Superior temporal gyrus (tissue), 1 donor: ENCODE measurements at regions not wholly inside any gene's neighbourhood (a gene's known extent, or its start where the extent isn't known, plus 50 kb on each side); places are given as distances from the start of the nearest gene placed in this dataset.
A peak's percentile ranks its signal among the peaks of the same experiment; 100 is the strongest.

Experiments
- DNase-seq: peaks from one replicate; pipeline ENCODE4 v3.0.0-alpha.2; 2016; ENCODE audit errors: extremely low spot score

DNA sequence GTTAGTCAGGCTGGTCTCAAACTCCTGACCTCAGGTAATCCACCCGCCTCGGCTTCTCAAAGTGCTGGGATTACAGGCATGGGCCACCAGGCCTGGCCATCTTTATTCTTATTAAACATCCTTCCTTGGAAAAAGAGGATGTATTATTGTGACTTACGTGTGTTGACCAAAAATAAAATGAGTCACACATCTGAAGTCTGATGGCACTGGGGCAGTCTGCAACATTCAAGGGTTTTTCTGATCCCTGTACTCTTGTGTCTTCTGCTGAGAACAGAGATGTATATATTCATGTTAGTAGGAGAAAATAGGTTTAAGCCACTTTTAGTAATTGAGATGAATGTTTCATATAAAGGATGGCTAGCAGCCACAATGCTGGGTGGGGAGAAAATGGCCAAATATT is 129.9 kb upstream of the RIPOR2 start:
- no peak for DNase-seq

DNA sequence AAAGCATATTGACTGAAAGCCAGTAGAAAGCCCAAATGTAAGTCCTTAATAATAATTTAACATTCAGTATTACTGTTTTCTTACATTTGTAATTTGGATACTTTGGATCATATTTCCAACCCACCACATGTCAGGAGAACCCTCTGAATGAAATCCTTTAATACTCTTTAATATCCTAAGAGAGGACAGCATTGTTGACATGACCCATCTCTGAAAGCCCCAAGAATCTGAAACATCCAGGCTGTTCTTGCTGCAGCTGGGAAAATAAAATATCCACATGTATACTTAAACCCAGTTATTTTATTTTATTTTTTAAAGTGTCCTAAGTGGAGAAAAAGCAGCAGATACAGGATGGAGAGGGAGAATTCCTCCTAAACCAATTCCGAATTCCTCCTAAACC is 130.8 kb upstream of the RIPOR2 start:
- DNase-seq: no peak

DNA sequence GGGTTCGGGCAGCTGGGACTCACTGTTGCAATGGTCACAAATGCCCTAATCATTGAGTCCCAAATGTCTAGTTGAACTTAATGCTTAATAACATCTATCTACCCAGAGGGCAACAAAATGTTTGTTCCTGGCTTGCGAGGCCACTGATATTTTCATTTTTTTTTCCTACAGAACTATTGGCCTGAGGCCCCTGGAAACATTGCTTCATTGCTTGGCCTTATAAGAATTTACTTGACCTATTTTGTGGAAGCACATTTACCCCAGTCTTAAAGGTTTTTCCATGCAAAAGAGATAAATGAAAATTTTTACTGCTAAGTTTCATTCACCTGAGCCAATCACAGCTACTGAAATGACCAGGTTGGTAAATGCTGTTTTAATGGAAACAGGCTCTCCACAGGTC is 133.1 kb upstream of the RIPOR2 start:
- no peak for DNase-seq

DNA sequence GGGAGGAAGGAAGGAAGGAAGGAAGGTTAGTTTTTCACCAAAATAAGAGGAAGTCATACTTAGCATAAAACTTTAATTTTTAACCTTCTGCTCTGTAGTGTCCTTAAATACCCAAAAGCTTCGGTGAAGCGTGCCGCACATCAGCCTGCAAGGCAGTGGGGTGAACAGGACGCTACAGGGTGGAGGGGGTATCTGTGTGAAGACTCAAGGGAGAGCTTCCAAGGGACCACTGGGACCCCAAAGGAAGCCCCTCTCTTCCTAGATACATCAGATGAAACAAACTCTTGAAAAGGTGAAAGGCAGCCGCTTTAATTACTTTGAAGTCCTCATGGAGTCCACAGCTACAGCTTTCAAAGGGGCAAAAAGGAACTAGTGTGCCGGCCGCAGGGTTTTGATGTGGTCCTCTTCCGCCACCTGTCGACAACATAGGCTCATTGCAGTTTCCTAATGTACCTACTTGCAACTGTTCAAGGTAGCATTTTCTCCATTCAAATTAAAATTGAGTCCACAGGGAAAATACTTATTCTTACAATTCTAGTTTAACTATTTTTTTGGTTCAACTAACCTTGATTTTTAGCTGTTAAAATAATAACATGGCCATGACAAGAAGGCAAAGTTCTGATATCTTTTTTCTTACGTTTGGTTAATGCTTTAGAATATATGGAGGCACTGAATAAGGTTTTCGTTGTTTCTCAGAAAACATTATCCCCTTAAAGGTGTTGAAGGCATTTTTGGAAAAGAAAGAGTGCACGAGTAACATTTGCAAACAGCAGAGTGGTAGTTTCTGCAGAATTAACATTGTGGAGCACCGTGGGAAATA is 135.0 kb upstream of the RIPOR2 start:
- DNase-seq: peak; percentile 94

DNA sequence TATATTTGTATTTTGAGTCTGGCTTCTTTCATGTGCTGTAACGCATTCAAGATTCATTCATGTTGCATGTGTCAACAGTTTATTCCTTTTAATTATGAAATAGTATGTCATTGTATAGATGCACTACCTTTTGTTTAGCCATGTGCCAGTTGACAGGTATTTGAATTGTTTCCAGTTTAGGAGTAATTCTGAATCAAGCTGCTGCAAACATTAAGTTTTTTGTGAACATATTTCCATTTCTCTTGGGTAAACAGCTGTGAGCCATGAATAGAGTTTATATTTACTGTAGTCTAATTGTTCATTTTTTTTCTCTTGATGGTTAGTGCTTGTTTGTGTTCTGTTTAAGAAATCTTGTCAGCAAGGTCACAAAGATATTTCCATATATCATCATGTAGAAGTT is 142.4 kb upstream of the RIPOR2 start:
- DNase-seq: no peak

DNA sequence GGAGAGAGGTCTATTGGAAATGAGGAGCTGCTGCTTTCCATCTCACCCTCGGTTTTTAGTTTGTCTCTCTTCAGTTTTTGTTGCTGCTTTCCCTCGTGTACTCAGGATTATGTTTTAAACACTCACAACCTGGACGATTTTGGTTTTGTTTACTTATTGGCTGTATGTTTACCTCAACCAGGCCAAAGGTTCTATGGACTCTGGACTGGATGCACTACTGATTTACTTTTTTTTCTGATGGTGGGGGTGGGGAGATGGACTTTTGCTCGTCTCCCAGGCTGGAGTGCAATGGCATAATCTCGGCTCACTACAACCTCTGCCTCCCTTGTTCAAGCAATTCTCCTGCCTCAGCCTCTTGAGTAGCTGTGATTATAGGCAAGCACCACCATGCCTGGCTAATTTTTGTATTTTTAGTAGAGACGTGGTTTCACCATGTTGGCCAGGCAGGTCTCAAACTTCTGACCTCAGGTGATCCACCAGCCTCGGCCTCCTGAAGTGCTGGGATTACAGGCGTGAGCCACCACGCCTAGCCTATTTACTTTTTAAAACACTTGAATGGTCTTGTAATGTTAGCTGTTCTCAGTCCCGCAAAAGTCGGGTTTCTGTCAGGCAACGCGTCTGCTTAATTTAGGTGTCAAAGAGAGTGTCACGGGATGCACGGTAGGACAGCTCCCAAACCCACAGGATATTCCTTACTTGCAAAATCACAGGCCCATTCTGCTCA is 148.2 kb upstream of the RIPOR2 start:
- DNase-seq: no peak

DNA sequence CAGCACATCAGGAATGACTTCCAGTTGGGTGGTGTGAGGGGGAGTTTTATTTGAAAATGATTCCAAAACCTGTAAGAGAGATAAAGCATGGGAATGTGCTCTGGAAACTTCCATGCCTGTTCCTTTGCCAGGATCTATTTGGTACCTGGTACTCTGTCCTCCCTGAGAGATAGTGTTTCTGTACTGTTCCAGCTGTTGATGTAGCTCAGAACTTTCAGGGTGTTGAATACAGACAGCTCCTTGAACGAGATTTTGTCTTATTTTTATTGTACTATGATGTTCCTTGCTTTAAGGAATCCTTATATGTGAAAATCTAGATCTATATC is 148.7 kb upstream of the RIPOR2 start:
- no peak for DNase-seq

DNA sequence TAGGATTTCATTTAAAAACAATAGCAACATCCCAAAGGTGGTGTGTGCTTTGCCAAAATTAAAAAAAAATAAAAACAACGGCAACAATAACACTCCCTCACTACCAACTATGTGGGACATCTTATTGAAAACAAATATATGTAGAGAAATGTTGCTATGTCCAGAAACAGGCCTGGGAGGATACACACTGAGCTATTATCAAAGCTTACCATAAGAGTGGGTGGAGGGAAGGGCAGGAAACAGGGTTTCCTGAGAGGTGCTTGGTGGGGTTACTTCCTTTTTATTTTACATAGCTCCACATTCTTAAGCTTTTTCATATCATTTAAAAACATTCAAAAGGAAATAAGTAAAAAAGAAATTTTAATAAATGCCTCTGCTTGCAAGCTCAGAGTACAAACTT is 150.0 kb upstream of the RIPOR2 start:
- no peak for DNase-seq

DNA sequence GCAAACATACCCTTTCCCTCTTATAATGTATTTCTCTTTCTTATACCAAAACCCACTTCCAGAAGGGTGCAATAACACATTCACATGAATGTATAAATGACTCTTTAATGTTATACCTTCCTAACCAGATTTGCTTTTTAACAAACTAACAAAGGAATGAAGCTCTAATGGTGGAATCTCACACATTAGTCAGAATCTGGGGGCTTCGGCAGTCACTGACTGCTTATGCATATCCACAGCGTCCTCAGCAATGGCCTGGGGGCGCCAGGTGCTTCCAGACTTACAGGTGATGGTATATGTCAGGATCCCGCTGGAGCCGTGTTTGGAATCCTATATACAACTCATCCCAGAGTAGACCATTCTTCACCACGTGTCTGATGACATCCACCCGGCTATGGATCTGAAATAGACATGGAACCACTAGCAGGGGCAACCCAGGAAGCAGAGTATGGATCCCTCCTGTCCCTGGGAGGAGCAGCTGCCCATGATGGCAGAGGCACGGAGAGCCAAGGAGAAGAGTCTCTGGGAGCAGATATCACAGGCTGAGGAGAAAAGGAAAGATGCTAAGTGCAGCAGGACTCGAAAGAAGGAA is 150.8 kb upstream of the RIPOR2 start:
- no peak for DNase-seq

DNA sequence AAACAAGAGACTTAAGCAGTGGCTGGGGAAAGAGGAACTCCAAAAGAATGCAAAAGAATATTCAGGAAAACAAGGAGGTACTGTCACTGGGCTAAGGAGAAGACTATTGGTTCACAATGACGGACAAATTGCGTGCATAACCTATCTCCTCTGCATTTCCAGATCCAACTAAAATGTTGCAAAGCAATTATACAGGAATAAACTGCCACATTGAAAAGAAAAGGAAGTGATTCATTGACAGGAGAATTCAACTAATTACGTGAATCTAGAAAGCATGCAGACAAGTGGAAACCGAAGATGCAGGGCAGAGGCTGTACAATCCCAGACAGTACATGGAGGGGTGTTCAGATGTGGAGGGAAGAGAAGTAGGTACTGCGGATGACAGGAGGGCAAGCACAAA is 152.8 kb upstream of the RIPOR2 start:
- DNase-seq: no peak

DNA sequence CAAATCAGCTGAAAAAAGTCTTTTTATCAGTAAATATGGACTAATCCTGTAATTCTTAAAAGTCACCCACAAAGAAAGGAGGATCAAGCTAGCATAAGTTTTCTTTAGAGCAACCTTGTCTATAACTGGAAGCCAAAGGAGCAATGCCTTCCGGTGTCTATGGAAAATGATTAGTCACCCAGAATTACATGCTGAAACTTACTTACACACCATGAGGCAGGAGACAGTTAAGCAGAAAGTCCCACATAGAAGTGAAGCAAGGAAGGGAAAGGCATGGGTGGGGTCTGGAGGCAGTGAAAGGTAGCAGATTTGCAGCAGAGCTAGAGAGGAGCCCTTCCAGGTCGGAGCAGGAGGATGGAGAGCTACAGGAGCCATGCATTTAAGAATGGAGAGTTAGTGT is 153.7 kb upstream of the RIPOR2 start:
- no peak for DNase-seq

DNA sequence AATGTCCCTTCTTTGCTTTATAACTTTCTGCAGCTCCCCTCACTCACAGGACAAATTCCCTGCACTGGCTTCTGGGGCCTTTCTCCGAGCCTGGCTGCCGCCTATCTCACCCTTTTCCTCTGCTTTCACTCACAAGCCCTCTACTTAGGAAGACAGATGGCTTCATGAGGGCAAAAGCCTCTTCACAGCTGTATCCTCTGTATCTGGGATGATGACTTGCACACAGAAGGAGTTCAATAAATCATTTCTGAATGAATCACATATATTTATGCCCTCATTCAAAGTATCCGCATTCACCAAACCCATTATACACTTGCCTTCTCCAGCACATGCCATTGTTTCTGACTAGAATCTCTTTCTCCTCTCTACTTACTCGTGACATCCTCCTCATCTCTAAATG is 159.0 kb upstream of the RIPOR2 start:
- no peak for DNase-seq

DNA sequence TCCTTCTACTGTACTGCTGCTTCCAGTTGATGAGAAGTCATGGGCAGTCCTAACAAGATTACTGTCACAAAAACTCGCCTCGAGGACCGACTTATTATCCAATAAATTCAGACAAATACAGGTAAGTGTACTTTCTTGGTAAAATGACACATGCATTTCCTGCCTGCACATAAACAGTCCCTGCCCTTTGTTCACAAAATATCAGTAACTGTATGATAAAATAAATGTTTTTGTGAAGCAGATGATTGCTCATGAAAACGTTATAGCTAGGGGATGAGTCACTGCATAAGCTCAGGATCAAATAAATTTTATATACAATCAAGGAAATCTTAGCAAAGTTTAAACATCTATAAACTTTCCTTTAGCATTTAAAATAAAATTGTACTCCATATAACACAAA is 164.5 kb upstream of the RIPOR2 start:
- no peak for DNase-seq

DNA sequence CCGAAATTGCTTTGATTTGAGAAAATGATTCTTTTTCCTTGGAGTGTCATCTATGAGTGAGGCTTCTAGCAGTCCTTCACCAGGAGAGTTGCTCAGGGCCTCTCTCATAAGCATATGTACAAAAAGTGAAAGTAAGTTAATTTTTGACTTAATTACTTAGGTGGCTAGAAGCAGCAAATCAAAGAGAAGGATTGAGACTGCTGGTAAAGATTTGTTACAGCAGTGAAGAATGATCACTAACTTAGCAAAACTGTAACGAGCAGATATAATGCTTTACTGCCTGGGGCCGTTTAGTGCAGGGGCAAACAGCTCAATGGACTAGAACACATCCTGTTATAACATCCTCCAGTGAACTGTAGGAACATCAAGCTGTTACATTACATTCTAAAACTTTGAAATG is 167.8 kb upstream of the RIPOR2 start:
- DNase-seq: no peak

DNA sequence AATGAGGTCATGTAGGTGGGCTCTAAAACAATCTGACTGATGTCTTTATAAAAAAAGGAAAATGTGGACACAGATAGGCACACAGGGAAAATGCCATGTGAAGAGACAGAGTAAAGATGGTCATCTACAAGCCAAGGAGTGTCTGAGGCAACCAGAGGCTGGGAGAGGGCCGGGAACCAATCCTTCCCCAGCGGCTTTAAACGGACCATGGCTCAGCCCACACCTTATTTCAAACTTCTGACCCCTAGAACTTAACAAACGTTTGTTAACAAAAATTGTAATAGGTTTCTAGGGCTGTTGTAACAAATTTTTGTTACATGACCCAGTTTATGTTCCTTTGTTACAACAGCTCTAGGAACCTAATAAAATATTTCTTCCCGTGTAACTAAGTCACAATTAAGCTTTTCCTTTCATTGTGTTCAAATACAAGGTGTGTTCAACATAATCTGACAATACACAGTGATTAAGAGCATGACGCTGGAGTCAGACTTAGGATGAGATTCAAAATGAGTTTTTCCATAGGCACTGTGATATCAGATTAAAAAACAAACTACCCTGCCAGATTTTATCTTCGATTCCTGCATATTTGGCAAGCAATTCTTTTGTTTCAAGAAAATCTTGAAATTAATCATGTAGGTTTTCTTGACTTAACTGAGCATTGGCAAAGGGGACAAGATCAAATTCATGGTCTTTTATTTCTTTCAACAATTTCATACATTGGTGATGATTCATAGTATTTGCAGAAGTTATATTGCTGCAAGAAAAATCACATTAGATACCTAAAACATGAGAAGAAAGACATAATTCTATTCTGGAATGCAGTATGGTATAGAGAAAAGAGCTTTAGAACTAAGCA is 169.5 kb upstream of the RIPOR2 start:
- no peak for DNase-seq

DNA sequence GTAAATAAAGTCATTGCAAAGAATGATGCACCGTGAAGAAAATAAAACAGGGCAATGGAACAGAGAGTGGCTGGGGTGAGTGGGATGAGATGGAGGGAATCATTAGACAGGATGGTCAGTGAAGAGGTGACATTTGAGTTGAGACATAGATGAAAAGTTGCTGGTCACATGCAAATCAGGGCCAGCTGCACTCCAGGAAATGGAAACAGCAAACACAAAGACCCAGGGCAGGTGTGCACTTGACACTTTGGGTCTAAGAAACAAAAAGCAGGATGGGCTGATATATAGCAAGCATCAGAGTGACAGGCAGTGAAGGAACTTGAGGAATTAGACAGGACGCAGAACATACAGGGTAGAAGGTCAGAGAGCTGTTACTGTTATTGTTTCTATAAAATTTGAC is 171.5 kb upstream of the RIPOR2 start:
- no peak for DNase-seq

DNA sequence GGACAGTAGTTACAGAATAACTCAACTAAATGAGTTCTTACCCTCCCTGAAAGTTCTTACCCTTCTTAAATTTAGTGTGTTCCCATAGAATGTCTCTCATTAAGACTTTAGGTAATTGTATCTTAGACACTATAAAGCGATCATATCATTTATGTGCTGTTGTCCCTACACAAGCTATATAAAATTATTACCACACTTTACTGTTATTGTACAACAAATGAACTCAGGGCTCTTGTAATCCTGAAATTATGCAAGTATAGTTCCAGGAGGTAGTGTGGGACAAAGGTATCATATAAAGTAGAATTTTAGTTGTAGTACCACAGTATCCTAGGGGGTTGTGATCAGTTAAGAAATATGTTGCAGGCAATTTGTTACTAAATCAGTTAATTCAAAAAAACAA is 167.4 kb upstream of the CARMIL1 start:
- no peak for DNase-seq

DNA sequence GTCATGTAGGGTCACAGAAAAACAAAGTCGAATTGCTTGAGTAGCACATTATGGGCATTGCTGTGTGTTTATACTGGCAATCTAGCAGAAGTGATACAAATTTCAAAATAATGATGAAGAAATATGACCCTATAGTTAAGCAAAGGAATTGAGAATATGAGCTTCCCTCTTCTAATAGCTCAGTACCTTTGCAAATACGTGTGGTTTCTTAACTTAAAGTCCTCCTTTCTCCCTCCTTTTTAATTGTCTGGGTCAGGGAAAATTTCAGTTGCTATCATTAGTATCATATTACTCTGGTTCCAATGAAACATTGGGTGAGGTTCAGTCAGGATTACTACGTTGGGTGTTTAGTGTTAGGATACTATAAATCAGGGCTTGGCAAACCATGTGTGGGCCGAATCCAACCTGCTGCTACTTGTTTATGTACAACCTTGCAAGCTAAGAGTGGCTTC is 166.8 kb upstream of the CARMIL1 start:
- DNase-seq: no peak

DNA sequence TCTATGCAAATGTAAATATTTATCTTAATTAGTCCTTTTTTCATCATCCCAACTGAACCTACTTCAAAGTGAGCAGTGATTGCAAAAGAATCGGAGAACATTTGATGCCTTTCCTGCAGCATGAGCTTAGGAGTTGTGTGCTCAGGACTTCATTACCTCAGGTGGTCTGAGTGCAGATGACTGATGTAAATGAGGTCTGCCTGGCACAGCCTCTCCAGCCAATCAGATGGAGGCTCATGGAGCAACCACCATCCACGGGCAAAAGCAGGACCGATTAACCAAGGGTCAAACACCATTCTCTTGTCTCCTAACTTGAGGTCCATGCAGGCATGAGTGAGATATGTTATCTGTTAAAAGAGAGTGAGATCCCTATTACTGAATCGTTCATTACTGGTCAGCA is 165.7 kb upstream of the CARMIL1 start:
- no peak for DNase-seq

DNA sequence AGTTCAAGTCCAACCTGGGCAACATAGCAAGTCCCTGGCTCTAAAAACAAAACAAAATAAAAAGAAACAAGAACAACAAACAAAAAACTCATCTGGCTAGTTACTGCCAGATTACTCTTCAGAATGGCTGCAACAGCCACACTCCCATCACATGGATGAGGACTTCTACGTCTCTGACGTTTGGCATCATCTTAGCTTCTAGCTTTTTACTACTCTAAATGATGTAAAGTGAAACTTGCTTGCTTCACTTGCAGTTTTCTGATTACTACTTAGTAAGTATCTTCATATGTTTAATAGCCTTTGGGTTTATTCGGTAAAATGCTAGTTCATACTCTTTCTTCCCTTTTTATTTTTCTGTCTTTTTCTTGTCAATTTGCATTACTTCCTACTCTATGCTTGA is 161.1 kb upstream of the CARMIL1 start:
- DNase-seq: no peak

DNA sequence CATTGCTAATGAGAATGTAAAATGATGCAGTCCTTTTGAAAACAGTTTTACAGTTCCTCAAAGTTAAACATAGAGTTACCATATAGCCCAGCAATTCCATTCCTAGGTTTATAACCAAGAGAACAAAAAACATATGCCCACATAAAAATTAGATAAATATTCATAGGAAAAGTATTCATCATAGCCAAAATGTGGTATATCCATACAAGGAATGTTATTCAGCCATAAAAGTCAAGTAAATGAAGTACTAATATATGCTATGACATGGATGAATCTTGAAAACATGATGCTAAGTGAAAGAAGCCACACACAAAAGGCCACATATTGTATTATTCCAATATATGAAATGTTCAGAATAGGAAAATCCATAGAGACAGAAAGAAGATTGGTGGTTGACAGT is 158.0 kb upstream of the CARMIL1 start:
- DNase-seq: no peak

DNA sequence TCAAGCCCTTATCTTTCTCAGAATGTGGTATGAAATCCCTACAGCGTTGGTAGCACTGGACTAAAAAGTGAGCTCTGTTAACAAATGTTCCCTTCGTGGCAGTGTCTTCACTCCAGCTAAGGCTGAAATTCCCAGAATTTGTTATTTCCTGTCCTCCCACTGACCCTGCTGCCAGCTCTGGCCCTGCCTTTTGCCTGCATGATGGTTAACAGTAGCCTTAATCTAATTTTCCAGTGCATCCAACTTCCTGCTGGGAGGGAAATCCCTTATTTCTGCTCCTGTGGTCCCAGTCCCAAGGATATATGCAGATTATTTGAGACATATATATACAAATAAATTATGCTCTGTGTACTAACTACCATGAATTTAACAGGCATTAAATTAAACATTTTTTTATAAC is 157.2 kb upstream of the CARMIL1 start:
- DNase-seq: no peak
